Brain microvascular endothelial cell (primary cell): ENCODE measurements at regions not wholly inside any gene's neighbourhood (a gene's known extent, or its start where the extent isn't known, plus 50 kb on each side); places are given as distances from the start of the nearest gene placed in this dataset.

Experiments used
- DNase-seq: peaks from one replicate; pipeline ENCODE4 v3.0.0-alpha.2; 2020
- H3K27ac ChIP-seq: fragments of 250-450 bp; sonication (Bioruptor Pico); 2 replicates; pipeline ENCODE4 v1.5.1; 2020; ENCODE audit warnings: mild to moderate bottlenecking, moderate library complexity
- H3K27me3 ChIP-seq: fragments of 250-450 bp; sonication (Bioruptor Pico); replicated peaks from 2 replicates; pipeline ENCODE4 v1.5.1; 2020; ENCODE audit warnings: mild to moderate bottlenecking
- H3K36me3 ChIP-seq: fragments of 250-450 bp; sonication (Bioruptor Pico); replicated peaks from 2 replicates; pipeline ENCODE4 v1.5.1; 2020; ENCODE audit warnings: mild to moderate bottlenecking
- H3K4me3 ChIP-seq: 2 replicates; pipeline ENCODE4 v1.5.1; 2011; ENCODE audit warnings: low read depth, mild to moderate bottlenecking, control low read depth, low read length, moderate library complexity
- CTCF ChIP-seq: IDR thresholded peaks from 2 replicates; pipeline ENCODE4 v1.5.1; 2011; ENCODE audit warnings: low read depth, mild to moderate bottlenecking, moderate library complexity, low read length, control low read depth, inconsistent platforms; ENCODE audit errors: missing control alignments
- in situ Hi-C: cut with HindIII; loops from 2 replicates; pipeline ENCODE4 v1.10.0; 2017; ENCODE audit warnings: low sequenced_read_pairs, low pct_ligation_motif_present

GRCh38 chr12:76193961-76194360, 109.5 kb upstream of the NAP1L1 start:
- no peak overlapping the region for H3K27ac ChIP-seq
- no peak for TF ChIP-seq CTCF
- H3K36me3 ChIP-seq, result no peaks in the 10 kb centered on the region
- in situ Hi-C loops, result no loop called here
- DNase-seq, result no peak
- no peaks in the 10 kb centered on the region for H3K27me3 ChIP-seq
- no peak overlapping the region for H3K4me3 ChIP-seq

- H3K27ac ChIP-seq, result no peak overlapping the region
- no peaks in the 10 kb centered on the region for H3K36me3 ChIP-seq
- DNase-seq, result no peak
- H3K4me3 ChIP-seq, result no peak overlapping the region
- in situ Hi-C loops, result no loop called here
- no peaks in the 10 kb centered on the region for H3K27me3 ChIP-seq
- no peak for TF ChIP-seq CTCF
These were observed 107.9 kb upstream of the NAP1L1 start for GRCh38 chr12:76192416-76192815.

- no peak overlapping the region for H3K4me3 ChIP-seq
- in situ Hi-C loops, result no loop called here
- TF ChIP-seq CTCF, result no peak
- DNase-seq, result no peak
- no peaks in the 10 kb centered on the region for H3K36me3 ChIP-seq
- H3K27me3 ChIP-seq, result no peaks in the 10 kb centered on the region
- H3K27ac ChIP-seq, result no peak overlapping the region
These were observed 105.8 kb upstream of the NAP1L1 start for GRCh38 chr12:76190299-76190698.

GRCh38 chr12:76189851-76190250, 105.4 kb upstream of the NAP1L1 start:
- Histone ChIP-seq H3K36me3 (no peaks in the 10 kb centered on the region), H3K27ac (no peak overlapping the region), H3K4me3 (no peak overlapping the region), H3K27me3 (no peaks in the 10 kb centered on the region)
- no peak for DNase-seq
- no peak for TF ChIP-seq CTCF
- in situ Hi-C loops, result no loop called here

GRCh38 chr12:76187177-76187576, 102.7 kb upstream of the NAP1L1 start:
- Histone ChIP-seq H3K4me3 (no peak overlapping the region), H3K27ac (no peak overlapping the region), H3K27me3 (no peaks in the 10 kb centered on the region), H3K36me3 (no peaks in the 10 kb centered on the region)
- in situ Hi-C loops, result no loop called here
- DNase-seq, result no peak
- TF ChIP-seq CTCF, result no peak

GRCh38 chr12:76186131-76186906, 101.8 kb upstream of the NAP1L1 start:
- Histone ChIP-seq H3K27me3 (no peaks in the 10 kb centered on the region), H3K4me3 (no peak overlapping the region), H3K27ac (no peak overlapping the region), H3K36me3 (no peaks in the 10 kb centered on the region)
- in situ Hi-C loops, result no loop called here
- TF ChIP-seq CTCF, result no peak
- DNase-seq, result peak; percentile 79
